ENCODE measurements at regions not wholly inside any gene's neighbourhood (a gene's known extent, or its start where the extent isn't known, plus 50 kb on each side); places are given as distances from the start of the nearest gene placed in this dataset.

- H3K4me1 ChIP-seq (replicated peaks in 1 of 2; ENCODE audit: control insufficient read depth in 2 of 2, insufficient read depth in 2 of 2, low read length in 2 of 2), result no peaks in the 10 kb centered on the region
- no peak overlapping the region for H3K9ac ChIP-seq (ENCODE audit: insufficient read depth in 1 of 2, low read depth in 2 of 2, low read length in 2 of 2)
- in situ Hi-C loops (cut with MboI) (no loop called here), intact Hi-C loops (cut with micrococcal nuclease) (no loop called here)
- no peaks in the 10 kb centered on the region for H3K9me3 ChIP-seq (replicated peaks; ENCODE audit: control insufficient read depth, insufficient read depth, low read depth, low read length)
- FAIRE-seq, result no peak
- no peaks in the 10 kb centered on the region for H4K20me1 ChIP-seq (replicated peaks; ENCODE audit: control insufficient read depth, insufficient read depth, low read length)
- H2AFZ ChIP-seq (ENCODE audit: low read depth, low read length), result no peak overlapping the region
- no peak overlapping the region for H3K4me2 ChIP-seq (ENCODE audit: insufficient read depth, low read length)
- ChIA-PET CTCF (ENCODE audit: low intra/inter-chr PET ratio) (no interaction called here), POLR2A (no interaction called here)
- BruUV-seq (replicated peaks), result no TSS peak
- no peak for ATAC-seq
- no peak overlapping the region for H3K4me3 ChIP-seq
- H3K9me1 ChIP-seq (ENCODE audit: control insufficient read depth, insufficient read depth, low read length), result no peaks in the 10 kb centered on the region
- DNase-seq (ENCODE audit: extremely low read depth in 1 of 4, low spot score in 3 of 4), result no peak
- H3K27ac ChIP-seq (ENCODE audit: extremely low read depth, low read depth, low read length), result no peak overlapping the region
- H3K36me3 ChIP-seq (ENCODE audit: control insufficient read depth, insufficient read depth, low read length), result no peaks in the 10 kb centered on the region
- no peaks in the 10 kb centered on the region for H3K27me3 ChIP-seq (ENCODE audit: control insufficient read depth in 2 of 2, insufficient read depth in 2 of 2, low read length in 2 of 2)
- no peaks in the 10 kb centered on the region for H3K79me2 ChIP-seq (ENCODE audit: control insufficient read depth, insufficient read depth, low read length)
- TF ChIP-seq ZNF311 (CRISPR knock-in tag; IDR thresholded peaks at IDR 0.05), result no peak
- TF ChIP-seq ZBTB12 (CRISPR knock-in tag; IDR thresholded peaks at IDR 0.05), result no peak
- TF ChIP-seq, protein P1, sequence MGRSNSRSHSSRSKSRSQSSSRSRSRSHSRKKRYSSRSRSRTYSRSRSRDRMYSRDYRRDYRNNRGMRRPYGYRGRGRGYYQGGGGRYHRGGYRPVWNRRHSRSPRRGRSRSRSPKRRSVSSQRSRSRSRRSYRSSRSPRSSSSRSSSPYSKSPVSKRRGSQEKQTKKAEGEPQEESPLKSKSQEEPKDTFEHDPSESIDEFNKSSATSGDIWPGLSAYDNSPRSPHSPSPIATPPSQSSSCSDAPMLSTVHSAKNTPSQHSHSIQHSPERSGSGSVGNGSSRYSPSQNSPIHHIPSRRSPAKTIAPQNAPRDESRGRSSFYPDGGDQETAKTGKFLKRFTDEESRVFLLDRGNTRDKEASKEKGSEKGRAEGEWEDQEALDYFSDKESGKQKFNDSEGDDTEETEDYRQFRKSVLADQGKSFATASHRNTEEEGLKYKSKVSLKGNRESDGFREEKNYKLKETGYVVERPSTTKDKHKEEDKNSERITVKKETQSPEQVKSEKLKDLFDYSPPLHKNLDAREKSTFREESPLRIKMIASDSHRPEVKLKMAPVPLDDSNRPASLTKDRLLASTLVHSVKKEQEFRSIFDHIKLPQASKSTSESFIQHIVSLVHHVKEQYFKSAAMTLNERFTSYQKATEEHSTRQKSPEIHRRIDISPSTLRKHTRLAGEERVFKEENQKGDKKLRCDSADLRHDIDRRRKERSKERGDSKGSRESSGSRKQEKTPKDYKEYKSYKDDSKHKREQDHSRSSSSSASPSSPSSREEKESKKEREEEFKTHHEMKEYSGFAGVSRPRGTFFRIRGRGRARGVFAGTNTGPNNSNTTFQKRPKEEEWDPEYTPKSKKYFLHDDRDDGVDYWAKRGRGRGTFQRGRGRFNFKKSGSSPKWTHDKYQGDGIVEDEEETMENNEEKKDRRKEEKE (IDR thresholded peaks at IDR 0.05; ENCODE audit: borderline replicate concordance in 1 of 2, control insufficient read depth in 1 of 2, low read depth in 2 of 2, low read length in 1 of 2), result no peak
Measured at GRCh38 chr3:164351131-164351530, 727.2 kb downstream of the SI start.
